CD4-positive, alpha-beta T cell treated with Interleukin-15 for 4 hours (primary cell): ENCODE measurements at regions not wholly inside any gene's neighbourhood (a gene's known extent, or its start where the extent isn't known, plus 50 kb on each side); places are given as distances from the start of the nearest gene placed in this dataset.
"Not testable (repeated sequence)": the region's sequence is repeated elsewhere in the genome, so short reads cannot be mapped to it uniquely, and the experiment has no call there.

Source experiments
- DNase-seq: peaks from one replicate; pipeline ENCODE4 v3.0.0-alpha.2; 2020; ENCODE audit warnings: low spot score

GRCh38 chr4:116544946-116545345 is 540.4 kb downstream of the TRAM1L1 start:
- DNase-seq = no peak

DNA sequence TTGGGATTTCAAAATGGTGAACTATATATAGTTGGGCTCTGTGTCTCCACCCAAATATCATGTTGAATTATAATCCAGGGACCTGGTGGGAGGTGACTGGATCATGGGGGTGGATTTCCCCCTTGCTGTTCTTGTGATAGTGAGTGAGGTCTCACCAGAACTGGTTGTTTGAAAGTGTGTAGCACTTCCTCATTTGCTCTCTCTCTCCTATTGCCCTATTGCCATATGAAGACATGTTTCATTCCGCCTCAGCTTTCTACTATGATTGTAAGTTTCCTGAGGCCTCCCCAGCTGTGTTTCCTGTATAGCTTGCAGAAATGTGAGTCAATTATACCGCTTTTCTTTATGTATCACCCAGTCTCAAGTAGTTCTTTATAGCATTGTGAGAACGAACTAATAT is 545.6 kb downstream of the TRAM1L1 start:
- no peak for DNase-seq

- no peak for DNase-seq
Measured at GRCh38 chr4:116537828-116538227, 547.5 kb downstream of the TRAM1L1 start.

DNA sequence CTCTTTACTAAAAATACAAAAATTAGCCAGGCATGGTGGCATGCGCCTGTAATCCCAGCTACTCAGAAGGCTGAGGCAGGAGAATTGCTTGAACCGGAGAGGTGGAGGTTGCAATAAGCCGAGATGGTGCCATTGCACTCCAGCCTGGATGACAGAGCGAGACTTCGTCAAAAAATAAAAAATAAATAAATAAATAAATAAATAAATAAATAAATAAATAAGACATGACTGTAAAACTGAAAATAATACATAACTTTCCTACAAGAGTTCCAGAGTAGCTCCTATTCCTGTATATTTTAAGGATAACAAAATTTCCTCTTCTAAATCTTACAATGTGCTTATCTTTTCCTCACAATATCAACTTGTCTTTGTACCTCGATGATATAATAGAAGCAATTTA is 549.4 kb downstream of the TRAM1L1 start:
- not testable (repeated sequence) for DNase-seq

- no peak for DNase-seq
Measured at GRCh38 chr4:116531870-116532269, 553.5 kb downstream of the TRAM1L1 start.

DNA sequence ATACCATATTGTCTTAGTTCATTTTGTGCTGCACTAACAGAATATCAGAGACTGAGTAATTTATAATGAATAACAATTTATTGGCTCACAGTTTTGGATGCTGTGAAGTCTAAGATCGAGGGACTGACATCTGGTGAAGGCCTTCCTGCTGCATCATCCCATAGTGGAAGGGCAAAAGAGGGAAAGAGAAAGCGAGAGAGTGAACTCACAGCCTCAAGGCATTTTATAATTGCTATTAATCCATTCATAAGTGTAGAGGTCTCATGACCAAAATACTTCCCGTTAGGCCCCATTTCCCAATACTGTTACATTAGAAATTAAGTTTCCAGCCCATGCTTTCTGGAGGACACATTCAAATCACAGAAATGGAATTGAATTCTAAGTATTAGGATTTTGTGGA is 554.4 kb downstream of the TRAM1L1 start:
- no peak for DNase-seq

- DNase-seq = no peak
Measured at GRCh38 chr4:116530048-116530447, 555.3 kb downstream of the TRAM1L1 start.

DNA sequence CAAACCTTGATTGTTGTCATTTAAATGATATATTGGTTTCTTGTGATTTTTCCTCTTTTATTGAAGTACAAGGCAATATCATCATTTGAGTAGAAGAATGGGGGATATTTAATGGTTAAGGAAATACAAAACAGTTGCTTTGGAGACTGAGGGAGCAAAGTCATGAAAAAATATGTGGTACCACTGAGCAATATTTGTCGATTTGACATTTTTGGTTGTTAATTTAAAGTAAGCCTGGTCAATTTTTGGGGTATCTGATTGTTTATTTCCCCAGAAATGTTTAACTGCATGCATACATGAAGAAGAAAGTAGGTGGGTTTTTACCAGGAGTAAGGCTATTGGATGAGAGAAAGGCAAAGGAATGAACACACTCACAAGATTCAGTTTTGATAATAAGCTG is 556.2 kb downstream of the TRAM1L1 start:
- no peak for DNase-seq

DNA sequence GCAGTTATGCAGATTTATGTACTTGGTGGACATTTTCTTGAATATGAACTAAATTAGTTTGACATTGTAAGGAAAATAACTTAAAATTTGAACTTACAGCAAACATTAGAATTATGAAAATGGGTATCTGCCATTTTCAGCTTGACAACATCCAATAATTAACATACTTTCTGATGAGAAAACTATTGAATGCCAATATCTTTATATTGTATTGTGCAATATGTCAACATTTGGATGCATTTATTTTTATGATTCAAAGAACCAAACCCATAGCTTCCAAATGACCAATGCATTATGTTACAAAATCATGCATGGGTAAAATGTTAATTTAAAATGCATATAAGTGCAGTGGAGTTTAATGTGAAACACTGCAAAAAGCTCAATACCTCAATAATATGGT is 562.5 kb downstream of the TRAM1L1 start:
- no peak for DNase-seq

GRCh38 chr4:116520886-116521285 is 564.5 kb downstream of the TRAM1L1 start:
- DNase-seq = no peak

- no peak for DNase-seq
Measured at GRCh38 chr4:116516711-116517110, 568.7 kb downstream of the TRAM1L1 start.

DNA sequence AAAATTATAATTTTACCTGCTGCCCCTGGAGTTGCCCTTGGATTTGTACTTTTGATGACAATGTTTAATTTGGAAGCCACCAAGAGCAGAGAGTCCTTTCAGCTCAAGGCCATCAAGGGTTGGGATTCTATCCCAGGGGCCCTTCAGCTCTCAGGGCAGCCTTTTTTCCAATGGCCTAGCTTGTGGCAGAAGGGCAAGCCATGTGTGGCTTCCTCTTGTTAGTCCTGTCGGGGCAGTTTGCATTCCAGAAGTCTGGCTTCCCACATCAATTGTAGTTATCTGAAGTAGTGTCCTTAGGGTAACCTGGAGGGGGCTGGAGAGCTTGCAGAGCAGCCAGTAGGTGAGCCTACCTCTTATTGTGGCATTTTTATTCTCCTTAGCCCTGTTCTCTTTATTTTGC is 569.4 kb downstream of the TRAM1L1 start:
- DNase-seq = no peak

DNA sequence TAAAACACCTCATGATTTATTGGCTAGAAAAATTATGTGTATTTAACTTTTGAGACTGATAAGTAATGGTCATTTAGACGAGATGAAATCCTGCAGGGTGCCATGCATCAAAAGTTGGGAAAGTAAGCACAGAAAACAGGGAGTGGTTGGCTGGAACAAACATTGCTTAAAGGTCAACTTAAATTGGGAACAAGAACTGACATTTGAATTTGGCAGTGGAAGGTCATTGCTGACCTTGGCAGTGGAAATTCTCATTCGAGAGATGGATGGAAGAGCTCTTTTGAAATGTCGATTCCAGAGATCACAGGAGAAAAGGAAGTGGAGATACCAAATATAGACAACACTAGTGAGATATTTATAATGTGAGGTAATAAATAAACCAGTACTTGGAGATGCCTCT is 572.8 kb downstream of the TRAM1L1 start:
- DNase-seq = no peak

DNA sequence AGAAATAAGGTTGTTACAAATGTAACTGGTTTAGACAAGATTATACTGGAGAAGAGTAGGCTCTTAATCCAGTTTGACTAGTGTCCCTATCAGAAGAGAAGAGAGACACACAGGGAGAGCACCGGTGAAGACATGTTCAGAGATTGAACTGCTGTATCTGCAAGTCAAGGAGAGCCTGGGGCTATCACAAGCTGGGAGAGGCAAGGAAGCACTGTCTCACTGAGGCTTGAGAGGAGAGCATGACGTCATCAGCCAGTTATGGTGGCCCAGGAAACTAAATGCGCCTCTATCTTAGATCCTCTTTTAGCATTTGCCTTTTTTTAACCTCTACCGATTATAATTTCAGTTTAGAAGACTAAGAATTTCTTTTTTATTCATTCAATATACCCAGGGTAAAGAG is 583.4 kb downstream of the TRAM1L1 start:
- DNase-seq = no peak

GRCh38 chr4:116500225-116500624 is 585.2 kb downstream of the TRAM1L1 start:
- DNase-seq = no peak

DNA sequence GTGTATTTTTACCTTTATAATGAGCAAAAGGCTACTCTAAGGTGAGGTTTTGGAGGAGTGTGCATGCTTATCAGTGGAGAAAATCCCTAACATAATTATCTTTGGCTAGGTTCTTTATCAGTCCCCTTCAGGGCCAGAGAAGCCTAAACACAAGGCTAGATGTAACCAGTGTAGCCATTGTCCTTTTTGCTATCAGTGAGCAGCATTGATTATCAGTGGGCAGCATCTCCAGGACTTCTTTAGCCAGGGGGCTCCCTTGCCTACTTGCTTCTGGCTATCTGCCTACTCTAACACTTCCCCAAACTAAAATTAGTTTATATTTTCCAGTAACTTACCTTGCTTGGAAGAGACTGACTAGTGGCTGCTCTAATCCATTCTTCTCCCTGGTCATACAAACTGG is 595.6 kb downstream of the TRAM1L1 start:
- no peak for DNase-seq

DNA sequence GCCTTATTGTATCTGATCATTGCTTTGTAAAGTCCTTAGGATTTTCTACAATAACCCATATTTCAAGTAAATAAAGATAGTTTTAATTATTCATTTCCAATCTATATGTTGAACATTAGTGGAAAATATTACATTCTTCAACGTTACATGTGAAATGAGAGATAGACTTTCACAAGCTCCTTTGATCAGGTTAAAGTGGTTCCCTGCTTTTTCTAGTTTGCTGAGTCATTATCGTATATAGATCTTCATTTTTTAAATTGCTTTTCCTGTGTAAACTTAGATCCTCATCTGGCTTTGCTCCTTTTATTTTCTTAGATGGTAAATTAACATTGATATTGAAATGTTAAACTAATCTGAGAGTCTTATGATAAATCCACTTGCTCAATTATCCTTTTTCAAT is 599.0 kb downstream of the TRAM1L1 start:
- no peak for DNase-seq

DNA sequence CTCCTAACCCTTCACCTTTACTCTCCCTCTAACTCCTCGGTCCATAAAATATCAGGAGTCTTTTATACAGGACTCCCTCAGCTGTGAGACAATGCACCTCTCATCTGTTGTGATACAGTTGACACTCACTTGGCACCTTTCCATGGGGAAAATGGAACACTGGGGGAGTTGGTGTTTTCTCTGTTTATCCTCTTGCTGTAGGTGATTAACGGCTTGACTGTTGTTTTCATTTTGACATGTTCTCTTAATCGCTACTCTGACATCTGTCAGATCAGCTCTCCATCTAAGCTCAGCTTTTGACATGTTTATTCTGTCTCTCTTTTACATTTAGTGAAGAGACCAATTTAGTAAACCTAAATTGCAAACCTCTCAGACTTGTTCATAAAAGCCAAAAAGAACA is 604.8 kb downstream of the TRAM1L1 start:
- no peak for DNase-seq

- DNase-seq = no peak
Measured at GRCh38 chr4:116478343-116478742, 607.0 kb downstream of the TRAM1L1 start.

GRCh38 chr4:116469582-116469981 is 615.8 kb downstream of the TRAM1L1 start:
- DNase-seq = no peak

GRCh38 chr4:116453127-116453526 is 632.2 kb downstream of the TRAM1L1 start:
- DNase-seq = no peak

DNA sequence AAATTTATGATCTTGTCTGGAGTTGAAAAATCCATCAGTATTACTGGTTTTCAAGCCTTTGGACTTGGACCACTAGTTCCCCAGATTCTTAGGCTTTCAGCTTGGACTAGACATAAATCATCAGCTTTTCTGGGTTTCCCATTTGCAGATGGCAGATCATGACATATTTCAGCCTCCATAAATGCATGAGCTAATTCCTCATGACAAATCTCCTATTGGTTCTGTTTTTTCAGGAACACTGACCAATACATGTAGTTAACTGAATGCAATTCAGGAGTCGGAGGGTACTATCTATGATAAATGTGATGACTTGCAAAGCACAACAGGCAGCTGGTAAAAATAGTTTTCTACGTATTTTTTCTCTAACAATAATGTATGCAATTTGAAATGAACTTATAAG is 635.6 kb downstream of the TRAM1L1 start:
- no peak for DNase-seq

DNA sequence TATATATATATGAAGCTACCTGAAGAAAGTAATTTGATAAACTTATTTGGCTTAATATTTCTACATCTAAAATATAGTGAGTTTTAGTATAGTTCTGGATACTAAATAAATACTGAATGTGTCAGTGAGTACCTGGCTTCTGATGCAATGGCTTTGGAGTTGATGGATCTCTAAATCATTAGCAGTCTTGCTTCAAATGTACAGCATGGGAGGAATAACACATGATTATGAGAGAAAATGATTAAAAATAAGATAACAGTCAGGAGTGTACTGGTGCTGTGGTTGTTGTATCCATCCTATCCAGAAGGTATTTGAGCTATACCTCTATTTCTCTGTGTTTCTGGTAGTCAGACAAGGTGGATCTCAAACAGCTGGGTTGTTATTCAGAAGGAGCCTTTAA is 641.3 kb downstream of the TRAM1L1 start:
- DNase-seq = no peak

DNA sequence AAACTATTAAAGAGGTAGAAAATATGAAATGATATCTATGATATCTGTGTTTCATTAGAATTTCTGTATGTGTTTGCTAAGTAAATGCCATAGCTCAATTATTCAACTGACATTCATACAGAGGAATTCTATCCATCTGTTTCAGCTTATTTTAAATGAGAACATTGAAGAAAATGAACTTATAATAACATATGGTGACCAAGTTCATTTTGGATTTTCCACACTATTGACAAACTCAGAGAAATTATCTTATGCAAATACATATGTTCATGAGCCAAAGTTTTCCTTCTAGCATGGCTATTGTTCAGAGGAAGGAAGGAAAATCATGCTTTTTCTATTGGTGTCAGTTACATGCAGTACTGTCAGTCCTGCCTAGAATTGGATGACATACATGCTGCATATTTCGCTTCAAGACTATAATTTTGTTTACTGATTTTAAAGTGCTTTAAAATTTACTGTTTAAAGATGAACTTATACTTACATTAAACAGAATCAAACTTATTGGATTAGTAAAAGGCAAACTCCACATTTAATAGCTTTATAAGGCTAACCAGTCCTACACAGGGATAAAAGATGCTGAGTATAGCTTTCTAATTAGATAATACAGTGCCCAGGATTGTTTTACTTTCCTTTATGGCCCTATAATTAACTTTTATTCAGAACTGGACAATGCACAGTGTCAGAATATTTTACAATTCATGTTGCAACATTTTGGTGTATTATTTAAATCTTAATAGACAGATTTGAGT is 646.2 kb downstream of the TRAM1L1 start:
- no peak for DNase-seq

DNA sequence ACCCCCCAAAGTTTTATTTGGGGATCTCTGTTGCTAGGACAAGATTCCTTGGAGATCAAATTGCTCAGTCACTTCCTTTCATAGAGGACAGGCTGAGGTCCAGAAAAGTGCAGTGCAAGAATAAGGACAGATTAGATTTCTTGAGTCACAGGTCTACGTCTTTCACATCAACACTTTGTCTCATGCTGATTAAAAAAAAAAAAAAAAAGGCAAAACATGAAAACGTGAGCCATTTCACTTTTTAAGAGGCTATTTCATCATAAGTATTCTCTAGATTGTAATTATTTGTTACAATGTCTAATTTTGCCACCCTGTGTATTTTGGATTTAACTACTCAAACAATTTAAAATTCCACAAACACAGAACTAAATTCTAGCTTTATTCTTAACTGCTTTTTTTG is 647.0 kb downstream of the TRAM1L1 start:
- DNase-seq = no peak
